Renal pelvis (tissue), 1 donor: ENCODE measurements at regions not wholly inside any gene's neighbourhood (a gene's known extent, or its start where the extent isn't known, plus 50 kb on each side); places are given as distances from the start of the nearest gene placed in this dataset.

Source experiments
- DNase-seq: peaks from one replicate; pipeline ENCODE4 v3.0.0-alpha.2; 2013

DNA sequence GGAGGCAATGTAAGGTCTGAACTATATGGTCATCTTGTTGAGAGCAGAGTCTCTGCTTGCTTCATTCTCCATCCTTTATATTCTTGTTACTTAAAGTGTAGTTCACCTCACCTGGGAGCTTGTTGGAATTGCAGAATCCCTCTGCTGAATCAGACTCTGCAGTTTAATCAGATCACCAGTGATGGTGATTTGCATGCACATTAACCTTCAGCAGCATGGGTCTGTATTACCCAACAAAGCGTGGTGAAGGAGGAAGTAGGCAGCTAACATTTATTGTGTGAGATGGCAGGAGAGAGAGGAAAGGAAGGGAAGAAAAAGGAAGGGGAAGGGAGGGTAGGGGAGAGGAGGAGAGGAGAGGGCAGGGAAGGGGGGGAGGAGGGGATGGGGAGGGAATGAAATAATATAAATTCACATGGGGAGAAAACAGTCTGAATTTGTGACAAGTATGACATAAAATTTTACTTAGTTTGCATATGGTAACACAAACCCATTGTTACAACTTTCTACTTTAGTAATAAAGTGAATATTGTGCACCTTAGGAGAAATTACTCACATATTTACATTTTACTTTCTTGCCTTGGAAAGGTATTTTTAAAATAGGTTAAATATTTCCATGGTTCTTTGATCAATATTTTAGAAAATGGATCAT, 740.7 kb downstream of the DHX35 start:
- no peak for DNase-seq

DNA sequence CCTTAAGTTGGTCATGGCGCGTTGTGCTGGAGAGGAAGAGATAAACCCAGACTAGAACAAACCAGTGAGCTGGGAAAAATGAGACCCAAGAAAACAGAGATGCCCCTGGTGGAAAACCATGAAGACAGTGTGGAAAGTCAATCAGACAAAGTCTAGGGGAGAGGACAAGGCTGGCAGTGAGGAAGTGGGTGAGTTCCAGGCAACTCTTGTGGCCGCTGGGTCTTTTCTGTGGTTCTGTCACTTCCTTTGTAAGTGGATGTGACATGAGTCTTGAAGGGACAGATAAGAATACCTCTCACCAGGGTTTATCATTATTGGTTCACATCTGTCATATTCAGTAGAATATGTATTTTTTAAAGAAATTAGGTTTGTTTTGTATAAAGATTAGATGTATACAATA, 738.4 kb downstream of the DHX35 start:
- no peak for DNase-seq

DNA sequence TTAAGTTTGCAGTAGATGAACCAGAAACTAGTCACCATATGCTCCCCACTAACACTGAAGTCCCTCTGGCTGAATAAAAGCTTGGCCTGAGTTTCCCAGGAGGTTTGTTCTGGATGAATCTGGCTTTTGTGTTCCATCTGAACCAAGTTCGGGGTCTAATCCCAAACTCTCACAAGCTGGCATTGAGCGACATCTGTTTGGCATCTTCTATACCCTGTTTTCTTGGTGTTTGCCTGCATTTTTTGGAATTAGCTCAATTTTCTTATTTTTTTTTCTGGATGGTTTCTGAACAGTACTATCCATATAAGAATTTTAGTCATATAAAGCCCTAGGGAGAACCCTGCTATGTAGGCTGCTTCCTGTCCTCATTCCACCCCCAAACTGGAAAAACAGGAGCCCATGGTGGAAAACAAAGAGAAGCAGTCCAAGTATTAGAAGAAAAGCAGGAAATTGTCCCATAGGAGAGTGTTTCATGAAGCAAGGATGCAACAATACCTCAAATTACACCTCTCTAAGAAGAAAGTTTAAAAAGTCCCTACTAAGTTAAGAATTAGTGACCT, 737.1 kb downstream of the DHX35 start:
- DNase-seq, result no peak

GRCh38 chr20:39698752-39699151, 736.6 kb downstream of the DHX35 start:
- DNase-seq, result no peak

DNA sequence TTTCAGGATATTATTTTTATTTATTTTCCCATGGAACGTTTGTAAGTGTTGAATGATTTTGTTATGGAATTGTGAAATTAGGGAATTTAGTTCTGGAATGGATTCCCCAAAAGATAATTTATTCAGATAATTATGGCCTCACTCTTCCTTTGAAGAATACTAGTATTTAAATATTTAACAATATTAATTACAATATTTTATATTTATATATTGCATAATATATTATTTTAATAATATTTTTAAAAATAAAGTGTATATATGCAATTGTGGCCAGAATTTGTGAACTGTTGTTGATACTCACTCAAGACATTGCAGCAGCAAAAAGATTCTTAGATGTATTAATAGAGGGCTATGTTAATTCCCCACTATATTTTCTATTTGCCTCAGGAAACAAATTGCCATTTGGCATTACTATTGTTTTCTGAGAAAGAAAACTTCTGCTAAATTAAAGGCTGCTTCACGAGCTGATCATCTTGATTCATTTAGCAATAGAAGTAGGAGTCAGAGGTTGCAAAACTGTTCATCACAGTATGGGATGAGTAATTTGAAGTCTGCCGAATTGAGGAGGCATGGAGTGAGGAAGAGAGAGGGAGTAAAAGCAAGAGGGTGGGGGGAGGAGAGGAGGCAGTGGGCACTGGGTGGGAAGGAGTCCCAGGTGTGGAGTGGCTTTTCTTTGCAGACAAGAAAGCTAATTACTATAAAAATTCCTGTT, 729.2 kb downstream of the DHX35 start:
- no peak for DNase-seq

DNA sequence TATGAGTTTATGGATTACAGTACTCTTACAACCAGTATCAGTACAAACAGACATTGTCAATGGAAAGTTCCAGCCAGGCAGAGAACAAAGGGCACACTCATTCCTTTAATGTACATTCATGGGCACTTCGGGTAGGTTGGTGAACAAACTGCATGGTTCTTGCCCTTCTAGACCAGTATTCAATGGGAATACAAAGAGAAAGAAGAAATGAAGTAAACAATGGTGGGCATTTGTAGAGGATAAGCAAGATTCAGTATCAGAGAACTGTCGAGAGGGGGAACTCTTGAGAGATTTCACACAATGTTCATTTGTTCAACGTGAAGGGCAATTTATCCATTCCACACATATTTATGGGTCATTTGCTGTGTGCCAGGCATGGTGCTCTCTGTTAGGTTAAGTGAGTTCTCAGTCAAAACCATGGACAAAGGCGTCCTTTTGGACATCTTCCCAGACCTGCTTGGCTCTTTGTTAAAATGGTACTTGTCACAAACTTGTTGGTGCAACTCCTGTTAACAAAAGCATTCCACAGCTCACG, 714.8 kb downstream of the DHX35 start:
- no peak for DNase-seq

GRCh38 chr20:39676241-39676640, 714.1 kb downstream of the DHX35 start:
- DNase-seq, result no peak

DNA sequence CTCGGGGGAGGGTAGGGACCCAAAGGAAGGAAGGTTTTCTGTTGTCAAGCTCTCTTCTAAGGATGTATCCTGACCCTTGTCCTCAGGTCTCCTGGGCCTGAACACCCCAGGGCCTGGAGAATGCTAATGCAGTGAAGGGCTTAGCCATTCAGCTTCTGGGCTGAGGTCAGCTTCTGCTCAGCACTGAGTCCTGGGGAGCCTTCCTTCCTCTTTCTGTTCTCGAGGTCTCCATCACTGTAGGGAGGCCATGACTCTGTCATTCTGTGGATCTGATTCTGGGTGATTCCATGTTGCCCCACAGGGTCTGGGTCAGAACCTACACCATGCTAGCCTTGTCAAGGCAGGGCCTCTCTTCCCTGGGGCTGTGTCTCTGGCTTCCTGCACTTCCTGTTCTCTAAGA, 712.7 kb downstream of the DHX35 start:
- no peak for DNase-seq

GRCh38 chr20:39670988-39671387, 708.8 kb downstream of the DHX35 start:
- no peak for DNase-seq

- DNase-seq, result no peak
Measured at GRCh38 chr20:39669659-39670058, 707.5 kb downstream of the DHX35 start.

GRCh38 chr20:39668038-39668437, 705.9 kb downstream of the DHX35 start:
- DNase-seq, result no peak

- DNase-seq, result no peak
Measured at GRCh38 chr20:39661833-39662232, 699.7 kb downstream of the DHX35 start.

DNA sequence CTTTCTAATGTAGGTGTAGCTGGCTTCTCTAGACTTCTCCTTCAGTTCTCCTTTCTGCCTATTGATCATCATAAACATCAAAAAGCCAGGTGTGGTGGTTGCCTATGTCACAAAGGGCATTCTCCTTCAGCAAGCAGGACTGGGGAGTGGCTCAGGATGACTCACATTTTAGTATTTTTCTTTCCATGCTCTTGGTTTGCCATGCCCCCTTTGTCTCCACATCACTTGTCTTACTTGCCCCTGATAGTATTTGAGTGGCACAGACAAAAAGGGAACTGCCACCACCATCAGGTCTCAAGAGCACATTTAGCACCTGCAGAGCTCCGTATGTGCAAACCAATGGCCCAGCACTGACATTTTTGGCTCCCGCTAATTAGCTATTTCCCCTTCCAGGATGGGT, 698.8 kb downstream of the DHX35 start:
- DNase-seq, result no peak

DNA sequence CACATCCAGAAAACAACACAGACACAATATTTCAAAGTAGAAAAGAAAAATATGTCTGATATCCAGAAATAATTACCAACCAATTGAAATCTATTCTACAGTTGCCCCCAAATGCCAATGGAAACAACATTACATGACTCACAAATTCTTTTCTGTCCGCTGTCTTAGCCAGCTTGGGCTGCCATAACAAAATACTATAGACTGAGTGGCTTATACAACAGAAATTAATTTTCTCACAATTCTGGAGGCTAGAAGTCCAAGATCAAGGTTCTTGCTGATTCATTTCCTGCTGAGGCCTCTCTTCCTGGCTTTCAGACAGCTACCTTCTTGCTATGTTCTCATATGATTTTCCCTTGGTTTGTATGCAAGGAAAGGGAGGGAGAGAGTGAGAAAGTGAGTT, 698.1 kb downstream of the DHX35 start:
- DNase-seq, result no peak

GRCh38 chr20:39658662-39659409, 696.7 kb downstream of the DHX35 start:
- DNase-seq, result no peak

GRCh38 chr20:39654171-39654570, 692.0 kb downstream of the DHX35 start:
- DNase-seq, result no peak

DNA sequence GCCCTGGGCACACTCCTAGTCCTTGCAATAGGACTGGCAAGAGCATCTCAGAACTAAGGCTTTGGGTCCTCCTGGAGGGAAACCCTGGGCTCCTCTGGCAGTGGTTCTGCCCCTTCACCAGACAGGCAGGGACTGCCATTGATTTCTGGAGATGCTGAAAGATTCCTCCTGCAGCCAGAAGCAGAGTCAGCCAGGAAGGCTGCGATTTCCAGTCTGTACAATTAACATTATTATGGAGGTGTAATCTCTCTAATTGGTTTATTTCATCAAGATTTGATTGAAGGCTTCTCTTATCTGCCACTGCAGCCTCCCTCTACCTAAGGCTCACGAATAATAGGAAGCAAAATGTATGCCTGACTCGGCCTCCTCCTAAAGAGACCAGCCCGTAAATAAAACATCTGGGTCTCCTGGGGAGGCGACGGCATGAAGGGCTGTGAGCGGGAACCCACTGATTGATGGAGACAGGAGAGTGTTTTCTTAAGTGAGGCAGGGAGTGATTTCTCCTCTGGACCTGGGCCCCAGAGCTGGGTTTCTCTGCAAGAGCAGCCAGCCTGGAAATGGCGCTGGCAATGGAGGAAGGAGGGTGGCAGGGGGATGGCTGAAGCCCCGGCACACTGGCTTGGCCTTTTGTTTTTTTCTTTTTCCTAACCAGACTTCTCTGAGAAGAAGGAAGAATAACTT, 689.6 kb downstream of the DHX35 start:
- no peak for DNase-seq

DNA sequence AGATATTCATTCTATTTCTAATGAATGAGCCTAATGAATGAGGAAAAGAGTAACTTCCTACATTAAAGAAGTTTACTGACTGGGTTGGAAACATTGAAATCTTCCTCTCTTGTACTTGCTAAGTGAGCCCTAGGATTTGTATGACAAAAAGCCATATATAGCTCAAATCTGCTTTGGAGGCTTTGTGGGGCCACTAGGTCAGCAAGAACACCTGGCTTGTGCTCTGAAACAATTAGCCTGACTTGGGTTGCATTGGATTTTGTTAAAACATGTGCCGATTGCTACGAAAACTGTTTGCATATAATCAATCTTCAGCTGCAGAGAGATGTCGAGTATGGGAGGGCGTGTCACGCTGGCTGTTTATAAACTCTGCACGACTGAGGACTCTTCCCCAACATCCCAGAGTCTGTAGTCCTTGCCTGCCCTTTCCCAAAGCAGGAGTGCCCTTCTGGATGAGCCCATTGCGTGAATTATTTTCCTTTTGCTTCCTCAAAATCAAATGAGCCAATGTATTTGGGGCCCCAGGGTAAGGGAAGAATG, 684.8 kb downstream of the DHX35 start:
- DNase-seq, result no peak

DNA sequence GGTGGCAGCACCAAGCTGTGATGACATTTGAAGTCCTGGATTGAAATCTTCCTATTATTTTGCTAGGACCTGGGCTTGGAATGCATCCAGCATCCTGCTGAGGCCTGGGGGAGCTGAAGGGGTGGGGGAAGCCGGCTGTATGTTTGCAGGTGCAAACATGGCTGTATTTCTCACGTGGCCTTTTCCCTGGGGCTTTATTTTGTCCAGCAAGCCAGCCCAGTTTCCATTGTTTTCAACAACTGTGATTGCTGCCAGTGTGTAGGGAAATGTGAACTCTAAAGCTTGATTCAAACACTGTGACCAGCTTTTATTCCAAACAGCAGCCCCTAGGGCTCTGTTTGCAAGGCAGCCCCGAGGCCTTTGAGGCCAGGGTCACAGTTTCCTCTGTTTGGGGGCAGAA, 683.0 kb downstream of the DHX35 start:
- DNase-seq, result no peak

DNA sequence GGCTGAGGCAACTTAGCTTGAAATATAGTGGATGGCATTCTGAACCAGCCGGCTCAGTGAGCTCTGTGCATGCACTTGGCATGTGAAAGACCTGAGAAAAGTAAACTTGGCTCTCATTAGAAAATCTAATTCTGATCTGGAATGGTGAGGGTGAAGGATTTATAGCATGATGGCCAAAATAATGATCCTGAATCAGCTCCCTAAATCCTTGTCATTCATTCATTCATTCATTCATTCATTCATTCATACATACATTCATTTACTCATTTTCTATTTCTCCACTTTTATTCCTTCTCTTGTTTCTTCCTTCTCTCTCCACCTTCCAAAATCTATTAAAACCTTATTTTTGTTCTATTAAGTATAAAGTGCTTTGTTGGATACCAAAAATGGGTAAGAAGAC, 681.1 kb downstream of the DHX35 start:
- no peak for DNase-seq

DNA sequence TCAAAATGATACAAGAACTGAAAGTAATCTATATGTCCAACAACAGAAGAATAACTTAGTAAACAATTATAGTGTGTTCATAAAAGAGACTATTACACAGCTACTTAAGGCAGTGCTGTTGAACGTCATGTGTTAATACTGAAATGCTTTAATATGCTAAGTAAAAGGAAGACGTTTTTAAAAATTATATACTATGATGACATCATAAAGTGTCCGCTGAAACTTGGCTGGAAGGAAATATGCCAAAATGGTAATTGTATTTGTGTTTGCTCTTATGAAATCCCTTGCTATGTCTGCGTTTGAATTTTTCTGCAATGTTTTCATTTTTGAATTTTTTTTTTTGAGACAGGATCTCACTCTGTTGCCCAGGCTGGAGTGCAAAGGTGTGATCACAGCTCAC, 679.3 kb downstream of the DHX35 start:
- DNase-seq, result no peak

DNA sequence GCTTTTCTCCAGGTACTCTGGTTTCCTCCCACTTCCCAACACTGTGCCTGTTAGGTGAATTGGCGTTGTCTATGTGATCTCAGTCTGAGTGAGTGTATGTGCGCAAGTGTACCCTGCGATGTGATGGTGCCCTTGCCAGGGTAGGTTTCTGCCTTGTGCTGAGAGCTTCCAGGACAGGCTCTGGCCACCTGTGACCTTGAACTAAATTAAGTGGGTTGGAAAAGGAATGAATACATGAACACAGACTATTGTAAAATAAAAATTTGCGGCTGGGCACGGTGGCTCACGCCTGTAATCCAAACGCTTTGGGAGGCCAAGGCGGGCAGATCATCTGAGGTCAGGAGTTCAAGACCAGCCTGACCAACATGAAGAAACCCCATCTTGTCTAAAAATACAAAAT, 678.0 kb downstream of the DHX35 start:
- no peak for DNase-seq
